ENCODE measurements at regions not wholly inside any gene's neighbourhood (a gene's known extent, or its start where the extent isn't known, plus 50 kb on each side); places are given as distances from the start of the nearest gene placed in this dataset.

- Histone ChIP-seq H3K27ac (ENCODE audit: low read depth, low read length) (no peak overlapping the region), H3K9me3 (ENCODE audit: control insufficient read depth, insufficient read depth, low read length) (no peaks in the 10 kb centered on the region), H3K4me3 (ENCODE audit: low read depth, low read length) (no peak overlapping the region), H3K27me3 (ENCODE audit: control insufficient read depth, insufficient read depth, low read length) (peaks cover 11% of the 10 kb centered on the region)
- TF ChIP-seq CTCF (IDR thresholded peaks at IDR 0.05; ENCODE audit: low read depth, low read length) = no peak
- DNase-seq (ENCODE audit: low read depth, low spot score) = no peak
- POLR2A ChIA-PET = no interaction called here
- CTCF ChIA-PET = interaction anchor here (0.6 kb wide), 1 partner anchor 1630 kb away, joined by 3 read pairs; no protein-coding TSS in a partner anchor
Observed at GRCh38 chr2:15719566-15720313, 128.1 kb downstream of the DDX1 start.

- POLR2A ChIA-PET = no interaction called here
- TF ChIP-seq CTCF (IDR thresholded peaks at IDR 0.05; ENCODE audit: low read depth, low read length) = no peak
- CTCF ChIA-PET = no interaction called here
Observed at GRCh38 chr2:15720561-15721307, 129.1 kb downstream of the DDX1 start.

GRCh38 chr2:15721411-15722067, 129.9 kb downstream of the DDX1 start:
- Histone ChIP-seq H3K9me3 (ENCODE audit: control insufficient read depth, insufficient read depth, low read length) (no peaks in the 10 kb centered on the region; the same call in 1 of the 2 replicates), H3K27ac (ENCODE audit: low read depth, low read length) (no peak overlapping the region), H3K4me3 (ENCODE audit: low read depth, low read length) (no peak overlapping the region), H3K27me3 (ENCODE audit: control insufficient read depth, insufficient read depth, low read length) (peaks cover 17% of the 10 kb centered on the region)
- DNase-seq (ENCODE audit: low read depth, low spot score) = no peak
- TF ChIP-seq CTCF (IDR thresholded peaks at IDR 0.05; ENCODE audit: low read depth, low read length) = no peak
- POLR2A ChIA-PET = no interaction called here
- CTCF ChIA-PET = no interaction called here

More at GRCh38 chr2:15720561-15721307, 129.1 kb downstream of the DDX1 start:
- Histone ChIP-seq H3K27me3 (ENCODE audit: control insufficient read depth, insufficient read depth, low read length) (peaks cover 17% of the 10 kb centered on the region), H3K9me3 (ENCODE audit: control insufficient read depth, insufficient read depth, low read length) (no peaks in the 10 kb centered on the region; the same call in 1 of the 2 replicates), H3K4me3 (ENCODE audit: low read depth, low read length) (no peak overlapping the region), H3K27ac (ENCODE audit: low read depth, low read length) (no peak overlapping the region)
- DNase-seq (ENCODE audit: low read depth, low spot score) = no peak

- ChIA-PET POLR2A (no interaction called here), CTCF (interaction anchor here (0.5 to 0.7 kb wide), 2 partner anchors 28 to 46 kb away, joined by 3 read pairs; no protein-coding TSS in a partner anchor)
- no peak for TF ChIP-seq CTCF (IDR thresholded peaks at IDR 0.05; ENCODE audit: low read depth, low read length)
Observed at GRCh38 chr2:15722980-15723379, 131.3 kb downstream of the DDX1 start.

More at GRCh38 chr2:15722980-15723379, 131.3 kb downstream of the DDX1 start:
- no peak for DNase-seq (ENCODE audit: low read depth, low spot score)
- H3K4me3 ChIP-seq (ENCODE audit: low read depth, low read length) = no peak overlapping the region
- H3K9me3 ChIP-seq (ENCODE audit: control insufficient read depth, insufficient read depth, low read length) = no peaks in the 10 kb centered on the region; the same call in 1 of the 2 replicates
- peaks cover 20% of the 10 kb centered on the region for H3K27me3 ChIP-seq (ENCODE audit: control insufficient read depth, insufficient read depth, low read length)
- H3K27ac ChIP-seq (ENCODE audit: low read depth, low read length) = no peak overlapping the region

All from AG04450 (cell line).